ENCODE measurements at regions not wholly inside any gene's neighbourhood (a gene's known extent, or its start where the extent isn't known, plus 50 kb on each side); places are given as distances from the start of the nearest gene placed in this dataset.

DNA sequence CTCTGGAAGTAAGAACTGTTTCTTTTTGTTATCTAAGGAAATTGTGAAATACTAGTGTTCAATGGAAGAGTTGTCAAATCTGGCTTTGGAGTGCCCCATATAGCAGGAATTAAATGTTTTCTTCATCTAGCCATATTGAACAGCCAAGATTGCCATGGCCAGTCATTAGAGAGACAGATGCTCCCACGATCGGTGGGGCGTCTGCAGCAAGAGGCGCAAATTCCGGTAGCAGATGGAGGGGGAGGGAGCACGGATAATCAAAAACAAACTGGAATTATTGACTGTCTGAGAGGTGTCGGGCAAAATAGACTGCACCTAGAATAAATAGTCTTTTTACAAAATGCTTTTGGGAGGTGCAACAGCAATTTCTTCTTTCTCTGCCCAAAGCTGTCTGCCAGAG, 139.1 kb upstream of the FSTL4 start:
- TF ChIP-seq, protein P1, sequence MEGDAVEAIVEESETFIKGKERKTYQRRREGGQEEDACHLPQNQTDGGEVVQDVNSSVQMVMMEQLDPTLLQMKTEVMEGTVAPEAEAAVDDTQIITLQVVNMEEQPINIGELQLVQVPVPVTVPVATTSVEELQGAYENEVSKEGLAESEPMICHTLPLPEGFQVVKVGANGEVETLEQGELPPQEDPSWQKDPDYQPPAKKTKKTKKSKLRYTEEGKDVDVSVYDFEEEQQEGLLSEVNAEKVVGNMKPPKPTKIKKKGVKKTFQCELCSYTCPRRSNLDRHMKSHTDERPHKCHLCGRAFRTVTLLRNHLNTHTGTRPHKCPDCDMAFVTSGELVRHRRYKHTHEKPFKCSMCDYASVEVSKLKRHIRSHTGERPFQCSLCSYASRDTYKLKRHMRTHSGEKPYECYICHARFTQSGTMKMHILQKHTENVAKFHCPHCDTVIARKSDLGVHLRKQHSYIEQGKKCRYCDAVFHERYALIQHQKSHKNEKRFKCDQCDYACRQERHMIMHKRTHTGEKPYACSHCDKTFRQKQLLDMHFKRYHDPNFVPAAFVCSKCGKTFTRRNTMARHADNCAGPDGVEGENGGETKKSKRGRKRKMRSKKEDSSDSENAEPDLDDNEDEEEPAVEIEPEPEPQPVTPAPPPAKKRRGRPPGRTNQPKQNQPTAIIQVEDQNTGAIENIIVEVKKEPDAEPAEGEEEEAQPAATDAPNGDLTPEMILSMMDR (IDR thresholded peaks at IDR 0.05) = no peak
- no peak for TF ChIP-seq POLR2A (IDR thresholded peaks at IDR 0.05)

Measured in testis (tissue), 2 donors.